ENCODE measurements at regions not wholly inside any gene's neighbourhood (a gene's known extent, or its start where the extent isn't known, plus 50 kb on each side); places are given as distances from the start of the nearest gene placed in this dataset.

GRCh38 chr13:69623973-69624372 is 483.7 kb upstream of the ATXN8OS start:
- H3K9me3 ChIP-seq: no peaks in the 10 kb centered on the region
- no peak overlapping the region for H3K4me3 ChIP-seq
- ChIA-PET POLR2A (no interaction called here), CTCF (no interaction called here)
- H3K27ac ChIP-seq: no peak overlapping the region
- FAIRE-seq (no peak), DNase-seq (ENCODE audit: low read depth in 1 of 2, low spot score in 1 of 2) (no peak), ATAC-seq (no peak)
- no peaks in the 10 kb centered on the region for H3K4me1 ChIP-seq
- no peak overlapping the region for H3K4me2 ChIP-seq
- TF ChIP-seq MAFK (IDR thresholded peaks at IDR 0.05; ENCODE audit: partially characterized antibody) (peak; percentile 11), HDAC2 (IDR thresholded peaks at IDR 0.05) (no peak), SMC3 (IDR thresholded peaks at IDR 0.05) (no peak)

GRCh38 chr13:69619651-69620050 is 488.0 kb upstream of the ATXN8OS start:
- WGBS (ENCODE audit: missing lambda C conversion rate): 0% methylated on average over 2 of the region's 2 CpGs
- CTCF ChIA-PET: no interaction called here
- Histone ChIP-seq H3K4me3 (no peak overlapping the region), H3K4me2 (no peak overlapping the region), H3K27ac (no peak overlapping the region), H3K4me1 (no peaks in the 10 kb centered on the region), H3K9me3 (no peaks in the 10 kb centered on the region)
- ATAC-seq: no peak
- POLR2A ChIA-PET: no interaction called here
- no peak for TF ChIP-seq KDM1A (IDR thresholded peaks at IDR 0.05; ENCODE audit: low read depth)
- TF ChIP-seq CTCF (IDR thresholded peaks at IDR 0.05): no peak
- no peak for TF ChIP-seq HEYL (CRISPR knock-in tag; IDR thresholded peaks at IDR 0.05)
- no peak for TF ChIP-seq JUN (IDR thresholded peaks at IDR 0.05)
- no peak for DNase-seq (ENCODE audit: low read depth in 1 of 2, low spot score in 1 of 2)
- no peak for FAIRE-seq

GRCh38 chr13:69618838-69619237 is 488.8 kb upstream of the ATXN8OS start:
- H3K27ac ChIP-seq: no peak overlapping the region
- ChIA-PET CTCF (no interaction called here), POLR2A (no interaction called here)
- TF ChIP-seq ELK1 (IDR thresholded peaks at IDR 0.05; ENCODE audit: low read depth, low read length) (no peak), POLR2AphosphoS2 (conservative IDR thresholded peaks at IDR 0.05; ENCODE audit: low read length) (no peak), RFX5 (IDR thresholded peaks at IDR 0.05) (no peak), ZFP36 (IDR thresholded peaks at IDR 0.05; ENCODE audit: borderline replicate concordance, partially characterized antibody) (no peak)
- no peaks in the 10 kb centered on the region for H3K4me1 ChIP-seq
- H3K9me3 ChIP-seq: no peaks in the 10 kb centered on the region
- no peak for DNase-seq (ENCODE audit: low read depth in 1 of 2, low spot score in 1 of 2)
- no peak for FAIRE-seq
- H3K4me3 ChIP-seq: no peak overlapping the region
- 82% methylated on average over 1 of the region's 1 CpG for WGBS (ENCODE audit: missing lambda C conversion rate)
- H3K4me2 ChIP-seq: no peak overlapping the region
- ATAC-seq: no peak

GRCh38 chr13:69618393-69618792 is 489.2 kb upstream of the ATXN8OS start:
- FAIRE-seq: no peak
- ChIA-PET POLR2A (no interaction called here), CTCF (no interaction called here)
- Histone ChIP-seq H3K9me3 (no peaks in the 10 kb centered on the region), H3K4me2 (no peak overlapping the region), H3K27ac (no peak overlapping the region), H3K4me1 (no peaks in the 10 kb centered on the region), H3K4me3 (no peak overlapping the region)
- no peak for TF ChIP-seq JUN (IDR thresholded peaks at IDR 0.05)
- no peak for TF ChIP-seq ESRRA (IDR thresholded peaks at IDR 0.05; ENCODE audit: borderline replicate concordance, low read length)
- no peak for TF ChIP-seq JUNB (IDR thresholded peaks at IDR 0.05)
- WGBS (ENCODE audit: missing lambda C conversion rate): 67% methylated on average over 4 of the region's 4 CpGs
- ATAC-seq: no peak
- no peak for DNase-seq (ENCODE audit: low read depth in 1 of 2, low spot score in 1 of 2)

GRCh38 chr13:69617587-69617986 is 490.0 kb upstream of the ATXN8OS start:
- Histone ChIP-seq H3K4me3 (no peak overlapping the region), H3K27ac (no peak overlapping the region), H3K4me1 (no peaks in the 10 kb centered on the region), H3K9me3 (no peaks in the 10 kb centered on the region), H3K4me2 (no peak overlapping the region)
- no peak for FAIRE-seq
- DNase-seq (ENCODE audit: low read depth in 1 of 2, low spot score in 1 of 2): no peak
- WGBS (ENCODE audit: missing lambda C conversion rate): 27% methylated on average over 2 of the region's 2 CpGs
- TF ChIP-seq EHF (CRISPR knock-in tag; IDR thresholded peaks at IDR 0.05) (no peak), BCL3 (IDR thresholded peaks at IDR 0.05) (no peak), PBX3 (IDR thresholded peaks at IDR 0.05) (no peak), ZSCAN20 (CRISPR knock-in tag; IDR thresholded peaks at IDR 0.05) (no peak), CTCF (IDR thresholded peaks at IDR 0.05) (no peak), ZC3H11A (IDR thresholded peaks at IDR 0.05) (no peak), HES2 (IDR thresholded peaks at IDR 0.05) (no peak), HOXB13 (CRISPR knock-in tag; IDR thresholded peaks at IDR 0.05; ENCODE audit: low read depth) (no peak)
- ChIA-PET CTCF (no interaction called here), POLR2A (no interaction called here)
- ATAC-seq: no peak
